GM04503 (cell line): ENCODE measurements at regions not wholly inside any gene's neighbourhood (a gene's known extent, or its start where the extent isn't known, plus 50 kb on each side); places are given as distances from the start of the nearest gene placed in this dataset.
A peak's percentile ranks its signal among the peaks of the same experiment; 100 is the strongest.

Source experiments
- DNase-seq: peaks from one replicate; pipeline ENCODE4 v3.0.0-alpha.2; 2012; ENCODE audit warnings: low read depth

- no peak for DNase-seq
These were observed 51.7 kb upstream of the NFKBIA start for GRCh38 chr14:35456261-35456660.

- DNase-seq = no peak
These were observed 53.9 kb upstream of the NFKBIA start for GRCh38 chr14:35458442-35458841.

- no peak for DNase-seq
These were observed 55.2 kb upstream of the NFKBIA start for GRCh38 chr14:35459776-35460175.

- DNase-seq = peak; percentile 3
These were observed 63.2 kb upstream of the INSM2 start for GRCh38 chr14:35470755-35471154.

- no peak for DNase-seq
These were observed 62.2 kb upstream of the INSM2 start for GRCh38 chr14:35471803-35472202.

GRCh38 chr14:35474323-35474722, 59.6 kb upstream of the INSM2 start:
- DNase-seq = no peak

- DNase-seq = no peak
These were observed 53.7 kb upstream of the INSM2 start for GRCh38 chr14:35480119-35480769.

GRCh38 chr14:35482994-35483515, 50.9 kb upstream of the INSM2 start:
- DNase-seq = no peak
